NCI-H510A treated with DMSO at 0.1 percent for 48 hours (cell line): ENCODE measurements at regions not wholly inside any gene's neighbourhood (a gene's known extent, or its start where the extent isn't known, plus 50 kb on each side); places are given as distances from the start of the nearest gene placed in this dataset.

ENCODE experiments used
- DNase-seq: peaks from one replicate; lab custom pipeline; 2025; lab: John Stamatoyannopoulos, UW

- DNase-seq: no peak
Observed at GRCh38 chr10:125513429-125514182, 169.4 kb downstream of the TEX36 start.

GRCh38 chr10:125510998-125511397 is 172.0 kb downstream of the TEX36 start:
- no peak for DNase-seq

- DNase-seq: no peak
Observed at GRCh38 chr10:125505648-125506047, 177.3 kb downstream of the TEX36 start.

GRCh38 chr10:125502276-125502675 is 180.7 kb downstream of the TEX36 start:
- no peak for DNase-seq

GRCh38 chr10:125495386-125495785 is 187.6 kb downstream of the TEX36 start:
- no peak for DNase-seq

GRCh38 chr10:125494651-125495239 is 188.2 kb downstream of the TEX36 start:
- DNase-seq: no peak

- no peak for DNase-seq
Observed at GRCh38 chr10:125491381-125491780, 191.6 kb downstream of the TEX36 start.

GRCh38 chr10:125489731-125490130 is 193.2 kb downstream of the TEX36 start:
- DNase-seq: peak; percentile 47

- no peak for DNase-seq
Observed at GRCh38 chr10:125485665-125486064, 197.3 kb downstream of the TEX36 start.

GRCh38 chr10:125484035-125484732 is 198.8 kb downstream of the TEX36 start:
- no peak for DNase-seq

- no peak for DNase-seq
Observed at GRCh38 chr10:125482637-125483036, 200.3 kb downstream of the TEX36 start.

GRCh38 chr10:125482108-125482507 is 200.9 kb downstream of the TEX36 start:
- DNase-seq: no peak

- DNase-seq: no peak
Observed at GRCh38 chr10:125479059-125479458, 203.9 kb downstream of the TEX36 start.

GRCh38 chr10:125475815-125476214 is 207.1 kb downstream of the TEX36 start:
- no peak for DNase-seq

GRCh38 chr10:125473143-125473793 is 209.7 kb downstream of the TEX36 start:
- no peak for DNase-seq

GRCh38 chr10:125472010-125472607 is 210.9 kb downstream of the TEX36 start:
- no peak for DNase-seq

GRCh38 chr10:125468278-125468677 is 214.7 kb downstream of the TEX36 start:
- no peak for DNase-seq

GRCh38 chr10:125466685-125467084 is 216.3 kb downstream of the TEX36 start:
- no peak for DNase-seq

GRCh38 chr10:125462845-125463244 is 220.1 kb downstream of the TEX36 start:
- DNase-seq: no peak

GRCh38 chr10:125460326-125460725 is 222.6 kb downstream of the TEX36 start:
- DNase-seq: no peak

GRCh38 chr10:125457406-125457805 is 225.6 kb downstream of the TEX36 start:
- DNase-seq: peak; percentile 18

- peak; percentile 75 for DNase-seq
Observed at GRCh38 chr10:125455855-125456254, 227.1 kb downstream of the TEX36 start.
